ENCODE measurements at regions not wholly inside any gene's neighbourhood (a gene's known extent, or its start where the extent isn't known, plus 50 kb on each side); places are given as distances from the start of the nearest gene placed in this dataset.

DNA sequence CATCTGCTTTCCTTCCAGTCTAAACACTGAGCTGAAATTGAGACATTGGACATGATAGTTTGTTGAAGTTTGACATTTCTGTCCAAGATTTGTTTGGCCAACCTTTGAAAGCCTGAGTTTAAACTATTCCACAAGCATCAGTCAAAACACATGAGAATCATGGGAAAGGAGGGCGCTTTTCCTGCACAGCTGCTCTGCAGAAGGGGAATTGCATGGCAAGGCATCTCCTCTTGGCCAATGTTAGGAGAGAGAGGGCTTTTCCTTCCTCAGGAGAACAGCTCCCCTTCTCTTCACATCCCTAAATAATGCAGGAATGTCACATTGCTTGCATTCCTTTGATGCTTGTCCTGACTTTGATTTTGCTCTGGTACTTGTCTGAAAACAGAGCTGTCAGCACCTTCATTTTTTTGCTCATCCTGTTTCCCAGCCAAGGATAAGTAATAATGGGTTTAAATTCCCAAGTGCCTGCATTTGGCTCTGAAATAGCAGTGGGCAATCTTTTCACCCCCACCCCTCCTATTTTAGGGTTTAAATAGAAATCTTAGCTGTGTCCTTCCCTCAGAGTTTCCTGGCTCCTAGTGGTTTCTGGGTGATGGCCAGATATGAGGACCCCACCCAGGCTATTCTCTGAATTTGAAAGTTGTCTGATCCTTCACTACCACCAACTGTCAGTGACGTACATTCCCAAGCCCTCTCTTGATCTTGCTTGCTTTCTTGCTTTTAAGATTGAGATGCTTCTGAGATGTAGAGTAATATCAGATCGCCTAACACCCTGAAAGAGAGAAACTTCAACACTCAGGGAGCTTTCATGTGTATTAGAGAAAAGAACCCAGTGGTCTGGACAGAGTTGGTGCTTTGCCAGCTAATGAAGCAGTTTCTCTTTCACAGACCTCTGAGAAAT lies 75.2 kb upstream of the NPVF start:
- H3K27me3 ChIP-seq (ENCODE audit: control insufficient read depth in 1 of 2, insufficient read depth in 2 of 2, low read length in 2 of 2), result no peaks in the 10 kb centered on the region
- H3K36me3 ChIP-seq (ENCODE audit: control insufficient read depth in 2 of 2, insufficient read depth in 2 of 2, low read length in 2 of 2), result no peaks in the 10 kb centered on the region
- H3K4me1 ChIP-seq (ENCODE audit: control insufficient read depth, insufficient read depth, low read length), result peaks cover 7% of the 10 kb centered on the region
- no peak overlapping the region for H3K27ac ChIP-seq (ENCODE audit: low read length)
- H3K9me3 ChIP-seq (ENCODE audit: control insufficient read depth in 2 of 2, low read length in 2 of 2), result no peaks in the 10 kb centered on the region
- no peak overlapping the region for H3K9ac ChIP-seq (ENCODE audit: low read length in 2 of 2)
- H3K4me3 ChIP-seq (ENCODE audit: low read length in 2 of 2), result no peak overlapping the region

DNA sequence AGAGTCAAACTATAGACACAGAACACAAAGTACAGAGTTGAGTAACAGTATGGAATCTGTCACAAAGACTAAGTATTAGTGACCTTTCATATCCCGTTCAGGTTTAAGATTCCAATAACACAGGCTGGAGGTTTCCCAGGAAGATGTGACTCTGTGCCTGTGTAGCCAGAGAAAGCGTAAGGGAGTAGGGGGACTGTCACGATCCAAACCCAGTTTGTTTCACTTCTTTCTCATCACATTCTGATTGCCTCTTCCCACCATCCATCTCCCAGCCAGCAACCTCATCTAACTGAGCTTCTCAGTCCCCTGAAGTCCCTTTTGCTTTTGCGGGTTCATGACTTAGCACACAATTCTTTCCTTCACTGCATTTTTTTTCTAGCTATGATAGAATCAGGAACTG lies 76.4 kb upstream of the NPVF start:
- Histone ChIP-seq H3K27me3 (ENCODE audit: control insufficient read depth in 1 of 2, insufficient read depth in 2 of 2, low read length in 2 of 2) (no peaks in the 10 kb centered on the region), H3K27ac (ENCODE audit: low read length) (no peak overlapping the region)

DNA sequence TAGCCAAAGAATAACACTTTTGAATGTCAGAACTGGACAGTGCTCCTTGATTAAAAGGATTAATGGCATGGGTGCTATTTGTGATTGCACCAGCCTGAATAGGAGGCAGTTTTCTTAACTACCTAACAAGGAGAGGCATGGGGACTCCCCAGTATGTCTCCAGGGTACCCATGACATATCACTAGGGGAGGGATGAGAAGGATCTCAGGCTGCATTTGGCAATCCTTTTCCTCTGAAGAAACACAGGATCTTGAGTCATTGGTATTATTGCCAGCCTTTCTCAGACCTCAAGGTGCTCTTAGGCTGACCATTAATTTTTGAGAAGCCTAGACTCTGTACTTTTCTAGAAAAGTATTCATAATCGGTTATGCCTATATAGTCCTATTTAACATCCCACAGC lies 77.5 kb upstream of the NPVF start:
- no peak overlapping the region for H3K4me3 ChIP-seq (ENCODE audit: low read length in 2 of 2)
- H3K27me3 ChIP-seq (ENCODE audit: control insufficient read depth in 1 of 2, insufficient read depth in 2 of 2, low read length in 2 of 2), result no peaks in the 10 kb centered on the region
- H3K9me3 ChIP-seq (ENCODE audit: control insufficient read depth in 2 of 2, low read length in 2 of 2), result no peaks in the 10 kb centered on the region
- no peaks in the 10 kb centered on the region for H3K36me3 ChIP-seq (ENCODE audit: control insufficient read depth in 2 of 2, insufficient read depth in 2 of 2, low read length in 2 of 2)
- no peak overlapping the region for H3K27ac ChIP-seq (ENCODE audit: low read length)
- peaks cover 7% of the 10 kb centered on the region for H3K4me1 ChIP-seq (ENCODE audit: control insufficient read depth, insufficient read depth, low read length)
- H3K9ac ChIP-seq (ENCODE audit: low read length in 2 of 2), result no peak overlapping the region

More for the DNA sequence above, 76.4 kb upstream of the NPVF start:
- Histone ChIP-seq H3K4me1 (ENCODE audit: control insufficient read depth, insufficient read depth, low read length) (peaks cover 7% of the 10 kb centered on the region), H3K9me3 (ENCODE audit: control insufficient read depth in 2 of 2, low read length in 2 of 2) (no peaks in the 10 kb centered on the region), H3K36me3 (ENCODE audit: control insufficient read depth in 2 of 2, insufficient read depth in 2 of 2, low read length in 2 of 2) (no peaks in the 10 kb centered on the region), H3K4me3 (ENCODE audit: low read length in 2 of 2) (no peak overlapping the region), H3K9ac (ENCODE audit: low read length in 2 of 2) (no peak overlapping the region)

DNA sequence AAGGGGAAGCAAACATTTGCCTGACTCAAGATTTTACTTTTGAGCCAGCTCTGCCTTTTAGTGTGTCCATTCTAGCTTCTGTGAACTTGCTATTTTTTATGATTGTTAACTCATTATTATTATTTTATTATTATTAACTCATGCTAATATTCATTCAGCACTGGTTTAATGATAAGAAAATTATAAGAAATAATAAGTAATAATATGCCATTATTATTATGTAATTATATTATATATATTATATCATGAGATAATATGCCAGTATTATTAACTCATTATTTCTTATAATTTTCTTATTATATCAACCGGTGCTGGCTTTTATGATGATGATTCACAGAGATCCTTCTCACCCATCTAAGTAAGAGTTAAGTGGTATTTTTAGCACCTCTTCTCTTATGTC lies 79.3 kb upstream of the NPVF start:
- H3K9me3 ChIP-seq (ENCODE audit: control insufficient read depth in 2 of 2, low read length in 2 of 2), result no peaks in the 10 kb centered on the region
- no peak overlapping the region for H3K9ac ChIP-seq (ENCODE audit: low read length in 2 of 2)
- no peaks in the 10 kb centered on the region for H3K36me3 ChIP-seq (ENCODE audit: control insufficient read depth in 2 of 2, insufficient read depth in 2 of 2, low read length in 2 of 2)
- H3K4me1 ChIP-seq (ENCODE audit: control insufficient read depth, insufficient read depth, low read length), result peaks cover 7% of the 10 kb centered on the region
- no peak overlapping the region for H3K4me3 ChIP-seq (ENCODE audit: low read length in 2 of 2)
- no peaks in the 10 kb centered on the region for H3K27me3 ChIP-seq (ENCODE audit: control insufficient read depth in 1 of 2, insufficient read depth in 2 of 2, low read length in 2 of 2)
- H3K27ac ChIP-seq (ENCODE audit: low read length), result no peak overlapping the region

DNA sequence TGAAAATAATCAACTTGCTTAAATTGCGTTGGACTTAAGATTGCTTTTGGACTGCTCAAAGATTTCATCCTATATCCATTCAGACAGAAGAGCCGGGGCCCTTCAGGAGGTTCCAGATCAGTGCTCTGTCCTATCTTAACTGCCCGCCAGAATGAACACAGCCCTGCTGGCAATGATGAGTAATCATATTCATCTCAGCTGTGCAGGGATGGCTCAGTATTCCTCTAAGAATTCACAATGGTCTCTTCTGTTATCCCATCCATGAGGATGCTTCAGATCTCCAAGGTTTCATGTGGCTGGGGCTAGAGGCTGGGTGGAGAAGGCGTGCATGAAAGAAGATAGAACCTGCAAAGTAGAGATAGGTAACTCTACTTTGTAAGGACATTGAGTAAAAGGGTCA lies 80.0 kb upstream of the NPVF start:
- no peaks in the 10 kb centered on the region for H3K9me3 ChIP-seq (ENCODE audit: control insufficient read depth in 2 of 2, low read length in 2 of 2)
- H3K27ac ChIP-seq (ENCODE audit: low read length), result no peak overlapping the region
- peaks cover 4% of the 10 kb centered on the region for H3K4me1 ChIP-seq (ENCODE audit: control insufficient read depth, insufficient read depth, low read length)
- H3K9ac ChIP-seq (ENCODE audit: low read length in 2 of 2), result no peak overlapping the region
- H3K4me3 ChIP-seq (ENCODE audit: low read length in 2 of 2), result no peak overlapping the region
- no peaks in the 10 kb centered on the region for H3K36me3 ChIP-seq (ENCODE audit: control insufficient read depth in 2 of 2, insufficient read depth in 2 of 2, low read length in 2 of 2)
- H3K27me3 ChIP-seq (ENCODE audit: control insufficient read depth in 1 of 2, insufficient read depth in 2 of 2, low read length in 2 of 2), result no peaks in the 10 kb centered on the region

DNA sequence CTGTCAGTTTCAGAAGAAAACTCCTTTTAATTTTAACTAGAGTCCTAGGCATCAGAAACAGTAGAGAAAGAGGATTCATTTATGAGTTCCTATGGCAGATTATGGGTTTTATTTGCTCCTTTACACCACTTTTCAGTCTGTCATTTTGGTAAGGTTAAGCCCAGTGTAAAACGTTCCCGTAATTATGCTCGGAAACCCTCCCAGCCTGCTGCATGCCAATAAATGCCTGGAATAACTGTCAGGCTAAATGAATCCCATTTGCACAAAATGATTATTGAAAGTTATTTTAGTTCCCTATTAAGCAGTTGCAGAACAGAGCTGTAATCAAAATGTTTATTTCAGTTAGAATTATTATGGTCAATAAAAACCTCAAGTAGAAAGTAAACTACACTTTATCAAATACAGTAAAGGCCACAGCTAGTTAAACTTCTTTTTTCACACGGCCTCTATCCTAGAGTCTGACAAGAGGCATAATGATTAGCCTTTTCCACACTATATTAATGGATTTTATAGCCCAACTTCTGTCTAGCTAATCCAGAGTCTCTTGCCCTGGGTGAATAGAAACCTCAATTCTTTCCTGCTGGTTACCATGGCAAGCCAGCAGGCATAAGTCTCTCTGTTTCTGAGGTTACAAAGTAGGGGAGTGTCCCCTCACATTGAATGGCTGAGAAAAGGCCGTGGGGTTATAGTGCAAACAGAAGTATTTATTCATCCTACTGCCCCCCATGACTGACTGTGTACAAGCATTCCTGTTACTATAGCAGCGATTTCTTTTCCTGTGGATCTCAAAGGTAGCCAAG lies 80.8 kb upstream of the NPVF start:
- Histone ChIP-seq H3K4me3 (ENCODE audit: low read length in 2 of 2) (no peak overlapping the region), H3K27ac (ENCODE audit: low read length) (no peak overlapping the region), H3K4me1 (ENCODE audit: control insufficient read depth, insufficient read depth, low read length) (no peaks in the 10 kb centered on the region), H3K36me3 (ENCODE audit: control insufficient read depth in 2 of 2, insufficient read depth in 2 of 2, low read length in 2 of 2) (no peaks in the 10 kb centered on the region), H3K9ac (ENCODE audit: low read length in 2 of 2) (no peak overlapping the region), H3K27me3 (ENCODE audit: control insufficient read depth in 1 of 2, insufficient read depth in 2 of 2, low read length in 2 of 2) (no peaks in the 10 kb centered on the region), H3K9me3 (ENCODE audit: control insufficient read depth in 2 of 2, low read length in 2 of 2) (no peaks in the 10 kb centered on the region)

DNA sequence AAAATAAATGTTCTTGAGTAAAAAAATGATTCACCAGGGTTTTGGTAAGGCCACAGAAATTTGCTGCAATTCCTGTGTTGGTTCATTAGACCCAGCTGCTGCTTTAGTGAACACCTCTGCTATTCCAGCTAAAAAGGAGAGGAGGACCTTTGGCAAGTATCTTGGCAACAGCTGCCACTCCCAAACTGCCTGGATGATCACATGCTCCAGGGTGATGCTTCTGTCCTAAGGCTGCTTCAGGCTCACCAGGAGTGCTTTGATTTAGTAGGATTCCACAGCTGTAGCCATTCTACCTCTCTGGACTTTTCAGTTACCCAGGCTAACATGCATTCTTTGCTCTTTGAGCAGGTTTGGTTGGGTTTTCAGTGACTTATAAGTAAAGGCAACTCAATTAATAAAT lies 82.6 kb upstream of the NPVF start:
- Histone ChIP-seq H3K27me3 (ENCODE audit: control insufficient read depth in 1 of 2, insufficient read depth in 2 of 2, low read length in 2 of 2) (no peaks in the 10 kb centered on the region), H3K27ac (ENCODE audit: low read length) (no peak overlapping the region), H3K9ac (ENCODE audit: low read length in 2 of 2) (no peak overlapping the region), H3K4me3 (ENCODE audit: low read length in 2 of 2) (no peak overlapping the region), H3K36me3 (ENCODE audit: control insufficient read depth in 2 of 2, insufficient read depth in 2 of 2, low read length in 2 of 2) (no peaks in the 10 kb centered on the region), H3K9me3 (ENCODE audit: control insufficient read depth in 2 of 2, low read length in 2 of 2) (no peaks in the 10 kb centered on the region), H3K4me1 (ENCODE audit: control insufficient read depth, insufficient read depth, low read length) (no peaks in the 10 kb centered on the region)

DNA sequence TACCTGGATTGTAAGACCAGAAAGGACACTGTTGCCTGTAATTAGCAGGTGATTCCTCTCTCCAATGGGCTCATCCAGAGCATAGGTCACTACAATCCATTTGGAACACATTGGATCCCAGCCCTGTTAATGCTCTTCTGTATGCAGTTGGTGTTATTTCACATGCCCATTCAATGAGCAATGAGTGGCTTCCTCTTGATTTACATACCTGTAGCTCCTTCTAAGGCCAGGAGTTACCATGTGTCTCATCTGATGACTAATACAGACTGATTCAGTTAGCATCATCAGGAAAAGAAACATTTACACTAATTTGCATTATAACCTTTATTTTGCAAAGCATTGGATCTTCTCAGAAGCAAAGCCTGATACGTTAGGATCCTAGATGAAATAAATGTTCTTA lies 83.1 kb upstream of the NPVF start:
- H3K27me3 ChIP-seq (ENCODE audit: control insufficient read depth in 1 of 2, insufficient read depth in 2 of 2, low read length in 2 of 2), result no peaks in the 10 kb centered on the region
- no peak overlapping the region for H3K4me3 ChIP-seq (ENCODE audit: low read length in 2 of 2)
- H3K4me1 ChIP-seq (ENCODE audit: control insufficient read depth, insufficient read depth, low read length), result no peaks in the 10 kb centered on the region
- H3K36me3 ChIP-seq (ENCODE audit: control insufficient read depth in 2 of 2, insufficient read depth in 2 of 2, low read length in 2 of 2), result no peaks in the 10 kb centered on the region
- no peaks in the 10 kb centered on the region for H3K9me3 ChIP-seq (ENCODE audit: control insufficient read depth in 2 of 2, low read length in 2 of 2)
- no peak overlapping the region for H3K9ac ChIP-seq (ENCODE audit: low read length in 2 of 2)
- H3K27ac ChIP-seq (ENCODE audit: low read length), result no peak overlapping the region

DNA sequence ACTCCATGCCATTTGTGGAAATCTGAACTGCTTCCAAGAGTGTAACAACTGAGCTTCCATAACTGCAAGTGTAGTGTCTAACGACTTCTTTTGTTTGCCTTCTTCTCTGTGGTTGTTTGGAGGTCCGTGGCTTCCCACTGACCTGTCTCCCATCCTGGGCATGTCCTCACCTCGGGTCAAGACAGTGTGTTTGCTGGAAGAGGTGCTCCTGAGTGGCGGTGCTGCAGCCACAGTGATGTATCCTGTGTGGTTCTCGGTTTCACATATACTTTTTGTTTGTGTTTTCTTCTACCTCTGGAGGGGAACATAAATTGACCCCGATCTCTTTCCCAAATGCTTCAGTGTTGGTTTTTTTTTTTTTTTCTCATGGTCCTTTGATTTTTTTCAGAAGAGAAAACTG lies 84.7 kb upstream of the NPVF start:
- no peaks in the 10 kb centered on the region for H3K9me3 ChIP-seq (ENCODE audit: control insufficient read depth in 2 of 2, low read length in 2 of 2)
- no peak overlapping the region for H3K4me3 ChIP-seq (ENCODE audit: low read length in 2 of 2)
- H3K4me1 ChIP-seq (ENCODE audit: control insufficient read depth, insufficient read depth, low read length), result no peaks in the 10 kb centered on the region
- H3K27ac ChIP-seq (ENCODE audit: low read length), result no peak overlapping the region
- H3K9ac ChIP-seq (ENCODE audit: low read length in 2 of 2), result no peak overlapping the region
- H3K27me3 ChIP-seq (ENCODE audit: control insufficient read depth in 1 of 2, insufficient read depth in 2 of 2, low read length in 2 of 2), result no peaks in the 10 kb centered on the region
- no peaks in the 10 kb centered on the region for H3K36me3 ChIP-seq (ENCODE audit: control insufficient read depth in 2 of 2, insufficient read depth in 2 of 2, low read length in 2 of 2)

DNA sequence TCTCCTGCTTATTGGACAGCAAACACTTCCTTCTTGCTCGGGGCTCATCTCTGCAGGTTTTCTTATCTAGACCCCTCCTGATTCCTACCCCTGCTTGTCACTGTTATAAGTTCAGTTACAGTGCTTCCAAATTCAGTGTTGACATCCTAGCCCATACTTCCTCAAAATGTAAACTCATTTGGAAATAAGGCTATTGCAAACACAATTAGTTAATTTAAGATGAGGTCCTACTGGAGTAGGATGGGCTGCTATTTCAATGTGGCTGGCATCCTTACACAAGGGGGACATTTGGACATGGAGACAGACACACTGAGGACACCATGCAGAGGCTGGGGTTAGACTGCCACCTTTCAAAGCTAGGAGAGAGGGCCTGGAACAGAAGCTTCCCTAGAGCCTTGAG lies 85.2 kb upstream of the NPVF start:
- no peak overlapping the region for H3K4me3 ChIP-seq (ENCODE audit: low read length in 2 of 2)
- no peaks in the 10 kb centered on the region for H3K36me3 ChIP-seq (ENCODE audit: control insufficient read depth in 2 of 2, insufficient read depth in 2 of 2, low read length in 2 of 2)
- H3K9me3 ChIP-seq (ENCODE audit: control insufficient read depth in 2 of 2, low read length in 2 of 2), result no peaks in the 10 kb centered on the region
- H3K27ac ChIP-seq (ENCODE audit: low read length), result no peak overlapping the region
- no peaks in the 10 kb centered on the region for H3K4me1 ChIP-seq (ENCODE audit: control insufficient read depth, insufficient read depth, low read length)
- H3K27me3 ChIP-seq (ENCODE audit: control insufficient read depth in 1 of 2, insufficient read depth in 2 of 2, low read length in 2 of 2), result no peaks in the 10 kb centered on the region
- H3K9ac ChIP-seq (ENCODE audit: low read length in 2 of 2), result no peak overlapping the region

All from stomach smooth muscle (tissue), 2 donors.